ENCODE measurements at regions not wholly inside any gene's neighbourhood (a gene's known extent, or its start where the extent isn't known, plus 50 kb on each side); places are given as distances from the start of the nearest gene placed in this dataset.

GRCh38 chr15:96762566-96762965, 432.1 kb downstream of the NR2F2 start (continued):
- TF ChIP-seq, protein P1, sequence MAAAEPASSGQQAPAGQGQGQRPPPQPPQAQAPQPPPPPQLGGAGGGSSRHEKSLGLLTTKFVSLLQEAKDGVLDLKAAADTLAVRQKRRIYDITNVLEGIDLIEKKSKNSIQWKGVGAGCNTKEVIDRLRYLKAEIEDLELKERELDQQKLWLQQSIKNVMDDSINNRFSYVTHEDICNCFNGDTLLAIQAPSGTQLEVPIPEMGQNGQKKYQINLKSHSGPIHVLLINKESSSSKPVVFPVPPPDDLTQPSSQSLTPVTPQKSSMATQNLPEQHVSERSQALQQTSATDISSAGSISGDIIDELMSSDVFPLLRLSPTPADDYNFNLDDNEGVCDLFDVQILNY (CRISPR knock-in tag; conservative IDR thresholded peaks at IDR 0.05) = no peak
- TF ChIP-seq CBX5 (CRISPR knock-in tag; IDR thresholded peaks at IDR 0.05; ENCODE audit: borderline replicate concordance) = no peak
- TF ChIP-seq HNF4G (IDR thresholded peaks at IDR 0.05; ENCODE audit: borderline replicate concordance, low read depth, low read length) = no peak
- no peak for TF ChIP-seq HNF4G (CRISPR knock-in tag; IDR thresholded peaks at IDR 0.05; ENCODE audit: borderline replicate concordance, low read depth)
- no peak for TF ChIP-seq ZBTB26 (CRISPR knock-in tag; IDR thresholded peaks at IDR 0.05; ENCODE audit: borderline replicate concordance)
- TF ChIP-seq, protein P2, sequence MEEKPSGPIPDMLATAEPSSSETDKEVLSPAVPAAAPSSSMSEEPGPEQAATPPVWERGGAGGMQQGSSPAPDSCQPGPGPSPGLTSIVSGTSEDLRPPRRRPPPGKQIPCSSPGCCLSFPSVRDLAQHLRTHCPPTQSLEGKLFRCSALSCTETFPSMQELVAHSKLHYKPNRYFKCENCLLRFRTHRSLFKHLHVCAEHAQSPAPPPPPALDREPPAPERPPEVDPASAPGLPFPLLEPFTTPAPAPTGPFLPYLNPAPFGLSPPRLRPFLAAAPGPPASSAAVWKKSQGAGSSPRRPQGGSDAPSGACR (CRISPR knock-in tag; IDR thresholded peaks at IDR 0.05) = no peak
- no peak for TF ChIP-seq MIER2 (CRISPR knock-in tag; IDR thresholded peaks at IDR 0.05)
- TF ChIP-seq REST (IDR thresholded peaks at IDR 0.05; ENCODE audit: borderline replicate concordance in 1 of 2, low read depth in 1 of 2, low read length in 2 of 2) = no peak
- TF ChIP-seq KLF15 (CRISPR knock-in tag; IDR thresholded peaks at IDR 0.05; ENCODE audit: borderline replicate concordance) = no peak
- no peak for TF ChIP-seq CEBPG (CRISPR knock-in tag; IDR thresholded peaks at IDR 0.05)
- no peak for TF ChIP-seq SMARCC2 (IDR thresholded peaks at IDR 0.05)
- TF ChIP-seq ZNF207 (IDR thresholded peaks at IDR 0.05; ENCODE audit: borderline replicate concordance) = no peak
- TF ChIP-seq CREB3 (CRISPR knock-in tag; IDR thresholded peaks at IDR 0.05) = no peak
- no peak for TF ChIP-seq KDM5A (IDR thresholded peaks at IDR 0.05; ENCODE audit: borderline replicate concordance, low read length)

Data from HepG2 (cell line).